H1 (cell line): ENCODE measurements at regions not wholly inside any gene's neighbourhood (a gene's known extent, or its start where the extent isn't known, plus 50 kb on each side); places are given as distances from the start of the nearest gene placed in this dataset.

Source experiments
- CTCF ChIA-PET: fragments of 300-600 bp; sonication (Branson Sonifier 250); formaldehyde crosslinking; loops from one replicate; lab custom pipeline; 2021; ENCODE audit not compliant: partially characterized antibody; lab: Charles Lee
- POLR2A ChIA-PET: fragments of 300-600 bp; sonication (Branson Sonifier 250); formaldehyde crosslinking; loops from one replicate; lab custom pipeline; 2021; ENCODE audit warnings: inconsistent platforms; ENCODE audit not compliant: partially characterized antibody; lab: Charles Lee
- DNase-seq, 2 experiments: peaks; one replicate each; pipeline versions ENCODE4 v3.0.0 to v3.0.0-alpha.2; 2010 to 2022; ENCODE audit warnings: low spot score in 2 of 2, low read depth in 1 of 2, mixed read lengths in 1 of 2
- FAIRE-seq: peaks from 2 replicates; lab custom pipeline; 2011; peaks lifted over from hg19 to GRCh38; lab: Jason Lieb, UNC
- H2AFZ ChIP-seq: 2 replicates; pipeline ENCODE4 v1.8.1; 2012; ENCODE audit warnings: low read length, inconsistent platforms
- H2AK5ac ChIP-seq: 2 replicates; pipeline ENCODE4 v1.6.1; 2013; ENCODE audit warnings: low read depth, low read length
- H2BK120ac ChIP-seq: replicated peaks from 2 replicates; pipeline ENCODE3; 2013; ENCODE audit warnings: low read depth, low read length, inconsistent platforms
- H2BK12ac ChIP-seq: 2 replicates; pipeline ENCODE4 v1.6.1; 2013; ENCODE audit warnings: low read depth, low read length
- H2BK15ac ChIP-seq: 2 replicates; pipeline ENCODE4 v1.6.1; 2013; ENCODE audit warnings: low read length
- H2BK20ac ChIP-seq: 2 replicates; pipeline ENCODE4 v1.6.1; 2013; ENCODE audit warnings: low read length
- H2BK5ac ChIP-seq: 2 replicates; pipeline ENCODE4 v1.6.1; 2013; ENCODE audit warnings: low read depth, low read length
- H3K14ac ChIP-seq: 2 replicates; pipeline ENCODE4 v1.6.1; 2013; ENCODE audit warnings: inconsistent platforms; ENCODE audit not compliant: insufficient read length
- H3K18ac ChIP-seq: 2 replicates; pipeline ENCODE4 v1.6.1; 2013; ENCODE audit warnings: low read length; ENCODE audit errors: extremely low read depth
- H3K23ac ChIP-seq: 2 replicates; pipeline ENCODE4 v1.6.1; 2013; ENCODE audit warnings: inconsistent platforms; ENCODE audit not compliant: insufficient read length
- H3K23me2 ChIP-seq: 2 replicates; pipeline ENCODE4 v1.6.1; 2013; ENCODE audit warnings: low read depth, low read length
- H3K27ac ChIP-seq: 2 replicates; pipeline ENCODE4 v1.6.1; 2011; ENCODE audit warnings: low read depth, low read length, inconsistent platforms
- H3K27me3 ChIP-seq, 4 experiments: replicated peaks in 1 of 4; 1 replicate in 1 of 4; 2 replicates in 3 of 4; pipeline versions ENCODE4 v1.6.1 to v1.8.1; 2011 to 2013; ENCODE audit warnings: low read length in 3 of 4, mild to moderate bottlenecking in 3 of 4, inconsistent platforms in 2 of 4, mixed read lengths in 2 of 4, moderate library complexity in 1 of 4; ENCODE audit not compliant: control insufficient read depth in 3 of 4, insufficient read depth in 3 of 4; ENCODE audit errors: extremely low read depth in 1 of 4
- H3K36me3 ChIP-seq, 4 experiments: 2 replicates each; pipeline versions ENCODE4 v1.6.1 to v1.8.1; 2011 to 2013; ENCODE audit warnings: mild to moderate bottlenecking in 4 of 4, low read length in 3 of 4, moderate library complexity in 2 of 4, control low read depth in 1 of 4, inconsistent platforms in 1 of 4; ENCODE audit not compliant: insufficient read depth in 4 of 4, control insufficient read depth in 2 of 4
- H3K4ac ChIP-seq: replicated peaks from 2 replicates; pipeline ENCODE3; 2013; ENCODE audit warnings: low read length, low read depth, mixed read lengths, inconsistent platforms; ENCODE audit not compliant: insufficient read length
- H3K4me1 ChIP-seq, 4 experiments: replicated peaks in 1 of 4; 1 replicate in 1 of 4; 2 replicates in 3 of 4; pipeline versions ENCODE4 v1.6.1 to v1.8.1; 2011 to 2013; ENCODE audit warnings: low read length in 3 of 4, inconsistent platforms in 2 of 4, mixed read lengths in 1 of 4; ENCODE audit not compliant: insufficient read depth in 4 of 4, control insufficient read depth in 3 of 4
- H3K4me2 ChIP-seq, 2 experiments: 2 replicates each; pipeline versions ENCODE4 v1.6.1 to v1.8.1; 2011 to 2013; ENCODE audit warnings: low read depth in 2 of 2, low read length in 2 of 2, control low read depth in 1 of 2, inconsistent platforms in 1 of 2, mild to moderate bottlenecking in 1 of 2; ENCODE audit not compliant: insufficient read depth in 1 of 2
- H3K4me3 ChIP-seq, 4 experiments: fragments of 200-600, 300-600 bp in 1 of 4; sonication (generic), shearing (Covaris generic), sonication (Bioruptor Twin) in 1 of 4; 2 replicates each; pipeline versions ENCODE4 v1.5.1 to v1.8.1; 2011 to 2016; ENCODE audit warnings: low read length in 4 of 4, low read depth in 3 of 4, control low read depth in 2 of 4, inconsistent platforms in 2 of 4, mild to moderate bottlenecking in 2 of 4, mixed read lengths in 1 of 4, moderate library complexity in 1 of 4; ENCODE audit not compliant: insufficient read depth in 2 of 4; ENCODE audit errors: extremely low read depth in 1 of 4
- H3K56ac ChIP-seq: replicated peaks from 2 replicates; pipeline ENCODE3; 2013; ENCODE audit warnings: low read depth, mild to moderate bottlenecking, mixed read lengths, low read length, inconsistent platforms; ENCODE audit not compliant: insufficient read length
- H3K79me1 ChIP-seq: 2 replicates; pipeline ENCODE4 v1.6.1; 2013; ENCODE audit warnings: low read depth, low read length, control low read depth
- H3K79me2 ChIP-seq, 2 experiments: 2 replicates each; pipeline versions ENCODE4 v1.6.1 to v1.8.1; 2012 to 2013; ENCODE audit warnings: low read length in 2 of 2, mild to moderate bottlenecking in 2 of 2, inconsistent platforms in 1 of 2; ENCODE audit not compliant: insufficient read depth in 2 of 2, control insufficient read depth in 1 of 2
- H3K9ac ChIP-seq, 4 experiments: replicated peaks in 1 of 4; 1 replicate in 1 of 4; 2 replicates in 3 of 4; pipeline versions ENCODE4 v1.6.1 to v1.8.1; 2011 to 2013; ENCODE audit warnings: low read depth in 3 of 4, low read length in 3 of 4, control low read depth in 2 of 4, mild to moderate bottlenecking in 2 of 4, moderate library complexity in 2 of 4, inconsistent platforms in 1 of 4; ENCODE audit errors: extremely low read depth in 1 of 4
- H3K9me3 ChIP-seq, 2 experiments: 2 replicates each; pipeline versions ENCODE4 v1.6.1 to v1.8.1; 2012 to 2013; ENCODE audit warnings: mild to moderate bottlenecking in 2 of 2, moderate library complexity in 2 of 2, control low read depth in 1 of 2, inconsistent platforms in 1 of 2, low read depth in 1 of 2, low read length in 1 of 2, mixed read lengths in 1 of 2; ENCODE audit not compliant: insufficient read depth in 2 of 2
- H4K20me1 ChIP-seq, 2 experiments: replicated peaks in 1 of 2; 2 replicates each; pipeline versions ENCODE3 to v1.8.1; 2011 to 2013; ENCODE audit warnings: inconsistent platforms in 2 of 2, low read length in 2 of 2, mild to moderate bottlenecking in 1 of 2; ENCODE audit not compliant: insufficient read depth in 2 of 2, control insufficient read depth in 1 of 2
- H4K5ac ChIP-seq: 2 replicates; pipeline ENCODE4 v1.6.1; 2013; ENCODE audit warnings: low read length, low read depth, mixed read lengths, inconsistent platforms; ENCODE audit not compliant: insufficient read length
- H4K8ac ChIP-seq: 2 replicates; pipeline ENCODE4 v1.8.0; 2013; ENCODE audit warnings: mild to moderate bottlenecking, moderate library complexity, low read length, inconsistent platforms; ENCODE audit not compliant: insufficient read depth; ENCODE audit errors: extremely low read depth
- H4K91ac ChIP-seq: replicated peaks from 2 replicates; pipeline ENCODE3; 2013; ENCODE audit warnings: low read length, mixed read lengths, inconsistent platforms; ENCODE audit not compliant: insufficient read length
- POLR2AphosphoS5 ChIP-seq: IDR thresholded peaks from 2 replicates; pipeline ENCODE4 v1.6.1; 2011; ENCODE audit warnings: low read depth, low read length
- WGBS, 2 experiments: shearing (Covaris generic) in 1 of 2; methylation state at CpG; one replicate each; pipeline versions ENCODE4 v1.1.6 to v1.1.7; 2013 to 2015; ENCODE audit warnings: low lambda C conversion rate in 2 of 2, mixed read lengths in 2 of 2, inconsistent platforms in 1 of 2, low coverage in 1 of 2, missing lambda C conversion rate in 1 of 2; ENCODE audit not compliant: insufficient replicate concordance in 2 of 2, insufficient coverage in 1 of 2, insufficient read length in 1 of 2; ENCODE audit errors: extremely low coverage in 1 of 2, missing lambda C conversion rate in 1 of 2; 5-methylcytosine and 5-hydroxymethylcytosine counted together

- Histone ChIP-seq H3K23me2 (no peaks in the 10 kb centered on the region; the same call in 1 of the 2 replicates), H2BK15ac (no peak overlapping the region), H3K23ac (no peak overlapping the region), H3K36me3 (no peaks in the 10 kb centered on the region), H2AFZ (no peak overlapping the region), H3K18ac (no peak overlapping the region), H3K9ac (no peak overlapping the region), H4K5ac (no peak overlapping the region), H4K91ac (no peak overlapping the region), H3K4me3 (no peak overlapping the region), H2BK120ac (no peak overlapping the region), H3K27me3 (no peaks in the 10 kb centered on the region), H3K9me3 (no peaks in the 10 kb centered on the region), H3K4ac (no peak overlapping the region), H3K56ac (no peak overlapping the region), H2BK5ac (no peak overlapping the region), H2BK20ac (no peak overlapping the region), H3K79me1 (no peaks in the 10 kb centered on the region), H3K14ac (no peak overlapping the region), H3K4me2 (no peak overlapping the region), H3K79me2 (no peaks in the 10 kb centered on the region), H3K4me1 (no peaks in the 10 kb centered on the region), H3K27ac (no peak overlapping the region), H4K8ac (no peak overlapping the region), H4K20me1 (peaks cover 0 to 1% of the 10 kb centered on the region in 2 experiments), H2AK5ac (no peak overlapping the region), H2BK12ac (no peak overlapping the region)
- no peak for FAIRE-seq
- 76% methylated on average over 2 of the region's 2 CpGs; no CpG with 5 or more reads in 1 of the 2 experiments for WGBS, 2 experiments
- ChIA-PET CTCF (interaction anchor here (0.6 to 4.4 kb wide), 32 partner anchors 9 to 563 kb away, joined by 3 to 16 read pairs (median 4); partner anchors contain the start of genes NFKBIA and PSMA6), POLR2A (no interaction called here)
- DNase-seq = no peak
- no peak for TF ChIP-seq POLR2AphosphoS5
These were observed 62.4 kb upstream of the PSMA6 start for GRCh38 chr14:35229792-35230089.
